ENCODE measurements at regions not wholly inside any gene's neighbourhood (a gene's known extent, or its start where the extent isn't known, plus 50 kb on each side); places are given as distances from the start of the nearest gene placed in this dataset.
A peak's percentile ranks its signal among the peaks of the same experiment; 100 is the strongest.

DNA sequence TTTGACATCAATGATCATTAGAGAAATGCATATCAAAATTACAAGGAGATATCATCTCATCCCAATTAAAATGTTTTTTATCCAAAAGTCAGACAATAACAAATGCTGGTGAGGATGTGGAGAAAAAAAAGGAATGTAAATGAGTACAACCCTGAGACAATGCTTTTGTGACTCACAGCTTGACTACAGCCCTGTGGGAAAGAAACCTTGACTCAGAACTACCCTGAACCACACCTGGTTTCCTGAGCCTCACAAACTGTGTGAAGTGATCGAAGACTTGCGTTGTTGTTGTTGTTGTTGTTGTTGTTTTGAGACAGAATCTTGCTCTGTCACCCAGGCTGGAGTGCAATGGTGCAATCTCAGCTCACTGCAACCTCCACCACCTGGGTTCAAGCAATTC is 266.6 kb upstream of the MYT1L start:
- no peak overlapping the region for H3K4me3 ChIP-seq (ENCODE audit: low read depth, low read length)
- peaks cover 16% of the 10 kb centered on the region for H3K27me3 ChIP-seq (ENCODE audit: insufficient read depth, low read depth, severe bottlenecking)
- H3K9me3 ChIP-seq (ENCODE audit: severe bottlenecking) = peaks cover 4% of the 10 kb centered on the region
- no peaks in the 10 kb centered on the region for H3K36me3 ChIP-seq
- DNase-seq = no peak
- TF ChIP-seq, protein P1, sequence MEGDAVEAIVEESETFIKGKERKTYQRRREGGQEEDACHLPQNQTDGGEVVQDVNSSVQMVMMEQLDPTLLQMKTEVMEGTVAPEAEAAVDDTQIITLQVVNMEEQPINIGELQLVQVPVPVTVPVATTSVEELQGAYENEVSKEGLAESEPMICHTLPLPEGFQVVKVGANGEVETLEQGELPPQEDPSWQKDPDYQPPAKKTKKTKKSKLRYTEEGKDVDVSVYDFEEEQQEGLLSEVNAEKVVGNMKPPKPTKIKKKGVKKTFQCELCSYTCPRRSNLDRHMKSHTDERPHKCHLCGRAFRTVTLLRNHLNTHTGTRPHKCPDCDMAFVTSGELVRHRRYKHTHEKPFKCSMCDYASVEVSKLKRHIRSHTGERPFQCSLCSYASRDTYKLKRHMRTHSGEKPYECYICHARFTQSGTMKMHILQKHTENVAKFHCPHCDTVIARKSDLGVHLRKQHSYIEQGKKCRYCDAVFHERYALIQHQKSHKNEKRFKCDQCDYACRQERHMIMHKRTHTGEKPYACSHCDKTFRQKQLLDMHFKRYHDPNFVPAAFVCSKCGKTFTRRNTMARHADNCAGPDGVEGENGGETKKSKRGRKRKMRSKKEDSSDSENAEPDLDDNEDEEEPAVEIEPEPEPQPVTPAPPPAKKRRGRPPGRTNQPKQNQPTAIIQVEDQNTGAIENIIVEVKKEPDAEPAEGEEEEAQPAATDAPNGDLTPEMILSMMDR (IDR thresholded peaks at IDR 0.05; ENCODE audit: low read depth, low read length) = no peak
- no peak overlapping the region for H3K27ac ChIP-seq

GRCh38 chr2:2591542-2591940 is 260.5 kb upstream of the MYT1L start:
- no peak for DNase-seq
- Histone ChIP-seq H3K27me3 (ENCODE audit: insufficient read depth, low read depth, severe bottlenecking) (peaks cover 34% of the 10 kb centered on the region), H3K4me3 (ENCODE audit: low read depth, low read length) (no peak overlapping the region), H3K27ac (no peak overlapping the region), H3K9me3 (ENCODE audit: severe bottlenecking) (peaks cover 2% of the 10 kb centered on the region), H3K36me3 (no peaks in the 10 kb centered on the region)
- TF ChIP-seq, protein P1 (IDR thresholded peaks at IDR 0.05; ENCODE audit: low read depth, low read length) = no peak

DNA sequence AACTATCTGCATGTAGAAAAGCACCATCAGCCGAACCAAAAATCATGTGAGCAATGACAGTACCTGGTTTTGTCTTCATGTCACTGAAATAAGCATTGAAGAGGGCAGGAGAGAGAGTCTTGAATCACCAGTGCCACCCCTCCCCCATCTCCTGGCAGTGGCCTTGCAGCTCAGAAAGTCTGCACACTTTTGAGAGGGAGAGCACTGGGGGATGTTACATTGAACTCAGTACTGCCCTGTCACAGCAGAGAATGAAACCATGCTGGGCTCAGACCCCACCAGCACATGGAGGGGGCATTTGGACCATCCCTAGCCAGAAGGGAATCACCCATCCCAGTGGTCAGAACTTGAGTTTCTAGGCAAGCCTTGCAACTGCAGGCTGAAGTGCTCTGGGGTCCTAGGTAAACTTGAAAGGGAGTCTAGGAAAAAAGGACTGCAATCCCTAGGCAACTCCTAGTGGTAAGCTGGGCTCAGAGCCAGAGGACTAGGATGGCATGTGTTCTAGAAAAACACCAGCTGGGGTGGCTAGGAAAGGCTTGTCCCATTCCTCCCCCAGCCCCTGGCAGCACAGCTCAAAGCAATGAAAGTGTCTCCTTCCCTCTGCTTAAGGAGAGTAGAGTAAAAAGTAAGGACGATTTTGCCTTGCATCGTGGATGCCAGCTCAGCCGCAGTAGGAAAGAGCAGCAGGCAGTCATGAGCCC is 259.9 kb upstream of the MYT1L start:
- Histone ChIP-seq H3K9me3 (ENCODE audit: severe bottlenecking) (peaks cover 2% of the 10 kb centered on the region), H3K27me3 (ENCODE audit: insufficient read depth, low read depth, severe bottlenecking) (peaks cover 39% of the 10 kb centered on the region), H3K36me3 (no peaks in the 10 kb centered on the region), H3K4me3 (ENCODE audit: low read depth, low read length) (no peak overlapping the region), H3K27ac (no peak overlapping the region)
- no peak for DNase-seq
- TF ChIP-seq, protein P1 (IDR thresholded peaks at IDR 0.05; ENCODE audit: low read depth, low read length) = no peak

DNA sequence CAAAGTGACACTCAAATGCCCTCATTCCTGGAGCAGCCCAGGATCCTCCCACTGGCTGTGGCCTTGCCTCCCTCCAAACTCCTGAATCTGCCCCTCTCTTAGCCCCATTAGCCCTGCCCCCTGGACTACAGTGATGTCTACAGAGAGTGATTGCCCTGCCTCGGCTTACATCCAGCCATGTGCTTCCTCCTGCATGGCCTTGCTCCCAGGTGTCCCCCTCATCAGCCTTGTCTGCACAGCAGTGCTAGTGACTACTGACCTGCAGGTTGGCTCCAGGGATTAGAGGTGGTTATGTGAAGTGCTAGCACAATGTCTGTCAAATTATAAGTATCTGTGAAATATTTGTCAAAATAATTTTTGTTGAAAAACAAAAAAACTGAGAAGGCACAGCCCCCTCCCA is 259.1 kb upstream of the MYT1L start:
- H3K4me3 ChIP-seq (ENCODE audit: low read depth, low read length) = no peak overlapping the region
- H3K36me3 ChIP-seq = no peaks in the 10 kb centered on the region
- TF ChIP-seq, protein P1 (IDR thresholded peaks at IDR 0.05; ENCODE audit: low read depth, low read length) = no peak
- no peak overlapping the region for H3K27ac ChIP-seq
- DNase-seq = no peak
- H3K9me3 ChIP-seq (ENCODE audit: severe bottlenecking) = no peaks in the 10 kb centered on the region
- peaks cover 48% of the 10 kb centered on the region for H3K27me3 ChIP-seq (ENCODE audit: insufficient read depth, low read depth, severe bottlenecking)

DNA sequence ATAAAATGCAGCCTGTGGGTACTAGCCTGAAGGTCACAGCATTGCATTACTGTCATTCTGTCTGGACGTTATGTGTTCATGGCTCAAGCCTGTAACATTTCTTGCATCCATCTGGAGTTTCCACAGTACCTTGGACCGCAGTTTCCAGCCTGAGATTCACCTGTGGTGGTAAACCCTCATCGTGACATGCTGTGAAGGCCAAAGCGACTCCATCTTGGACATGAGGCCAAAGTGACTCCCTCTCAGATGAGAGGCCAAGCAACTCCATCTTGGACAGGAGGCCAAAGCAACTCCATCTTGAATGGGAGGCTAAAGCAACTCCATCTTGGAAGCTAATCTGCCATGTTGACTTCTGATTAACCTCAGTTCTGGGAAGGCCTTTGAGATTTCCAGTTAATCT is 257.7 kb upstream of the MYT1L start:
- TF ChIP-seq, protein P1 (IDR thresholded peaks at IDR 0.05; ENCODE audit: low read depth, low read length) = no peak
- H3K27ac ChIP-seq = no peak overlapping the region
- H3K27me3 ChIP-seq (ENCODE audit: insufficient read depth, low read depth, severe bottlenecking) = peaks cover 53% of the 10 kb centered on the region

DNA sequence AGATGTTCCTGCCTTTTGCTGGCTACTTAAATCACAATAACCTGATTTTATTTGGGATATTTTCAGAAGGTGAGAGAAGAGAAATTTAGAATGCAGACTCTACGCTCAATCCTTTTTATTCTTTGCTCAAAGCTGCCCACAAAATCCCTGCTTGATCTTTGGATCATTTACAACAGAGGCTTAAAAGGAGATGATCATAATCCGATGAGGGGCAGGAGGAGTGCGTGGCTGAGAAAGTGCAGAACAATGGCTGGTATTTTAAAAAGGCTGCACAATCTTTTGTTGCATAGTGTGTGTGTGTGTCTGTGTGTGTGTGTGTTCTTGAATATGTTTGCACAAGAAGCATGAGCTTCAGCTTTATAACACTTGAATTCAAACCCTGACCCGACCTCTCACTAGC is 256.3 kb upstream of the MYT1L start:
- Histone ChIP-seq H3K36me3 (no peaks in the 10 kb centered on the region), H3K27ac (no peak overlapping the region), H3K9me3 (ENCODE audit: severe bottlenecking) (no peaks in the 10 kb centered on the region), H3K4me3 (ENCODE audit: low read depth, low read length) (no peak overlapping the region), H3K27me3 (ENCODE audit: insufficient read depth, low read depth, severe bottlenecking) (peaks cover 57% of the 10 kb centered on the region)
- TF ChIP-seq, protein P1 (IDR thresholded peaks at IDR 0.05; ENCODE audit: low read depth, low read length) = no peak
- peak; percentile 50 for DNase-seq

More for the DNA sequence above, 257.7 kb upstream of the MYT1L start:
- DNase-seq = no peak
- Histone ChIP-seq H3K4me3 (ENCODE audit: low read depth, low read length) (no peak overlapping the region), H3K36me3 (no peaks in the 10 kb centered on the region), H3K9me3 (ENCODE audit: severe bottlenecking) (no peaks in the 10 kb centered on the region)

Data from WERI-Rb-1 (cell line).